HG02885 (cell line): ENCODE measurements at regions not wholly inside any gene's neighbourhood (a gene's known extent, or its start where the extent isn't known, plus 50 kb on each side); places are given as distances from the start of the nearest gene placed in this dataset.

Source experiments
- ATAC-seq: cut with Tn5 transposase; IDR thresholded peaks from one replicate; pipeline ENCODE4 v1.9.1; 2021; ENCODE audit warnings: mild to moderate bottlenecking; ENCODE audit not compliant: unreplicated experiment, poor library complexity

- ATAC-seq, result no peak
Measured at GRCh38 chr2:21326152-21326551, 202.4 kb downstream of the TDRD15 start.

GRCh38 chr2:21328177-21328576 lies 204.4 kb downstream of the TDRD15 start:
- ATAC-seq, result no peak

GRCh38 chr2:21330786-21331391 lies 207.1 kb downstream of the TDRD15 start:
- ATAC-seq, result no peak

- ATAC-seq, result no peak
Measured at GRCh38 chr2:21331625-21332370, 208.0 kb downstream of the TDRD15 start.

- no peak for ATAC-seq
Measured at GRCh38 chr2:21332993-21333625, 209.3 kb downstream of the TDRD15 start.

- no peak for ATAC-seq
Measured at GRCh38 chr2:21333684-21334083, 209.9 kb downstream of the TDRD15 start.

GRCh38 chr2:21346984-21347383 lies 223.2 kb downstream of the TDRD15 start:
- no peak for ATAC-seq

- ATAC-seq, result no peak
Measured at GRCh38 chr2:21353879-21354679, 230.3 kb downstream of the TDRD15 start.

- no peak for ATAC-seq
Measured at GRCh38 chr2:21356086-21356856, 232.5 kb downstream of the TDRD15 start.

- no peak for ATAC-seq
Measured at GRCh38 chr2:21356857-21357255, 233.1 kb downstream of the TDRD15 start.

GRCh38 chr2:21358976-21359375 lies 235.2 kb downstream of the TDRD15 start:
- no peak for ATAC-seq

- ATAC-seq, result no peak
Measured at GRCh38 chr2:21361384-21361783, 237.6 kb downstream of the TDRD15 start.

- ATAC-seq, result no peak
Measured at GRCh38 chr2:21361957-21362486, 238.3 kb downstream of the TDRD15 start.

GRCh38 chr2:21363364-21363763 lies 239.6 kb downstream of the TDRD15 start:
- ATAC-seq, result no peak

- ATAC-seq, result no peak
Measured at GRCh38 chr2:21367421-21367820, 243.7 kb downstream of the TDRD15 start.

- ATAC-seq, result no peak
Measured at GRCh38 chr2:21369787-21370186, 246.0 kb downstream of the TDRD15 start.

GRCh38 chr2:21371499-21372003 lies 247.8 kb downstream of the TDRD15 start:
- ATAC-seq, result no peak

GRCh38 chr2:21372654-21373053 lies 248.9 kb downstream of the TDRD15 start:
- ATAC-seq, result no peak

GRCh38 chr2:21376864-21377263 lies 253.1 kb downstream of the TDRD15 start:
- no peak for ATAC-seq

GRCh38 chr2:21379140-21379539 lies 255.4 kb downstream of the TDRD15 start:
- no peak for ATAC-seq
